Chondrocyte (in vitro differentiated cells): ENCODE measurements at regions not wholly inside any gene's neighbourhood (a gene's known extent, or its start where the extent isn't known, plus 50 kb on each side); places are given as distances from the start of the nearest gene placed in this dataset.

Experiments
- DNase-seq: peaks from one replicate; pipeline ENCODE4 v3.0.0; 2021; ENCODE audit warnings: mixed read lengths, low spot score
- H3K27ac Mint-ChIP-seq: one replicate; pipeline ENCODE4 v1.8.0; 2021; ENCODE audit warnings: mild to moderate bottlenecking, moderate library complexity, mixed read lengths; ENCODE audit not compliant: unreplicated experiment
- H3K27me3 Mint-ChIP-seq: 2 replicates; pipeline ENCODE4 v1.8.0; 2021; ENCODE audit warnings: low read depth, mixed read lengths
- H3K36me3 Mint-ChIP-seq: 2 replicates; pipeline ENCODE4 v1.8.0; 2021; ENCODE audit warnings: low read depth, mixed read lengths
- H3K4me1 Mint-ChIP-seq: 2 replicates; pipeline ENCODE4 v1.8.0; 2021; ENCODE audit warnings: low read depth, mild to moderate bottlenecking, mixed read lengths
- H3K4me3 Mint-ChIP-seq: one replicate; pipeline ENCODE4 v1.8.0; 2021; ENCODE audit warnings: mild to moderate bottlenecking, moderate library complexity, mixed read lengths; ENCODE audit not compliant: unreplicated experiment
- H3K9me3 Mint-ChIP-seq: 2 replicates; pipeline ENCODE4 v1.8.0; 2021; ENCODE audit warnings: low read depth, mixed read lengths
- CTCF ChIP-seq: fragments of 200-600 bp; sonication (generic); IDR thresholded peaks from 2 replicates; pipeline ENCODE4 v1.5.0; 2021; ENCODE audit warnings: antibody characterized with exemption, mild to moderate bottlenecking, moderate library complexity

- no peak for TF ChIP-seq CTCF
- no peaks in the 10 kb centered on the region for H3K36me3 Mint-ChIP-seq
- peaks cover 23% of the 10 kb centered on the region for H3K4me1 Mint-ChIP-seq
- no peaks in the 10 kb centered on the region for H3K9me3 Mint-ChIP-seq
- H3K27ac Mint-ChIP-seq, result peak overlapping the region; percentile 4
- no peaks in the 10 kb centered on the region for H3K27me3 Mint-ChIP-seq
- DNase-seq, result no peak
- H3K4me3 Mint-ChIP-seq, result no peak overlapping the region
Measured at GRCh38 chr5:114243281-114243971, 118.4 kb upstream of the KCNN2 start.

- Mint-ChIP-seq H3K27ac (peak overlapping the region; percentile 1), H3K4me1 (peaks cover 27% of the 10 kb centered on the region), H3K9me3 (no peaks in the 10 kb centered on the region), H3K27me3 (no peaks in the 10 kb centered on the region), H3K4me3 (no peak overlapping the region), H3K36me3 (no peaks in the 10 kb centered on the region)
- no peak for DNase-seq
- TF ChIP-seq CTCF, result no peak
Measured at GRCh38 chr5:114243972-114244317, 117.9 kb upstream of the KCNN2 start.

- DNase-seq, result no peak
- no peaks in the 10 kb centered on the region for H3K27me3 Mint-ChIP-seq
- H3K4me3 Mint-ChIP-seq, result no peak overlapping the region
- TF ChIP-seq CTCF, result no peak
- H3K4me1 Mint-ChIP-seq, result peaks cover 50% of the 10 kb centered on the region
- H3K36me3 Mint-ChIP-seq, result no peaks in the 10 kb centered on the region
- no peaks in the 10 kb centered on the region for H3K9me3 Mint-ChIP-seq
- peak overlapping the region; percentile 85 for H3K27ac Mint-ChIP-seq
Measured at GRCh38 chr5:114249823-114250222, 112.0 kb upstream of the KCNN2 start.

- no peak overlapping the region for H3K4me3 Mint-ChIP-seq
- H3K9me3 Mint-ChIP-seq, result no peaks in the 10 kb centered on the region
- DNase-seq, result no peak
- H3K27me3 Mint-ChIP-seq, result no peaks in the 10 kb centered on the region
- no peaks in the 10 kb centered on the region for H3K36me3 Mint-ChIP-seq
- TF ChIP-seq CTCF, result no peak
- peak overlapping the region; percentile 85 for H3K27ac Mint-ChIP-seq
- H3K4me1 Mint-ChIP-seq, result peaks cover 45% of the 10 kb centered on the region
Measured at GRCh38 chr5:114250536-114250935, 111.3 kb upstream of the KCNN2 start.

GRCh38 chr5:114252226-114252625 is 109.6 kb upstream of the KCNN2 start:
- Mint-ChIP-seq H3K36me3 (no peaks in the 10 kb centered on the region), H3K4me1 (peaks cover 45% of the 10 kb centered on the region), H3K9me3 (peaks cover 3% of the 10 kb centered on the region), H3K4me3 (no peak overlapping the region), H3K27ac (peak overlapping the region; percentile 64), H3K27me3 (no peaks in the 10 kb centered on the region)
- no peak for TF ChIP-seq CTCF
- no peak for DNase-seq
